NOMO-1 treated with dmso at 0.1 percent for 144 hours (cell line): ENCODE measurements at regions not wholly inside any gene's neighbourhood (a gene's known extent, or its start where the extent isn't known, plus 50 kb on each side); places are given as distances from the start of the nearest gene placed in this dataset.
"Not testable (repeated sequence)": the region's sequence is repeated elsewhere in the genome, so short reads cannot be mapped to it uniquely, and the experiment has no call there.

ENCODE experiments used
- DNase-seq: peaks from one replicate; lab custom pipeline; 2025; ENCODE audit not compliant: unreplicated experiment; lab: John Stamatoyannopoulos, UW

DNA sequence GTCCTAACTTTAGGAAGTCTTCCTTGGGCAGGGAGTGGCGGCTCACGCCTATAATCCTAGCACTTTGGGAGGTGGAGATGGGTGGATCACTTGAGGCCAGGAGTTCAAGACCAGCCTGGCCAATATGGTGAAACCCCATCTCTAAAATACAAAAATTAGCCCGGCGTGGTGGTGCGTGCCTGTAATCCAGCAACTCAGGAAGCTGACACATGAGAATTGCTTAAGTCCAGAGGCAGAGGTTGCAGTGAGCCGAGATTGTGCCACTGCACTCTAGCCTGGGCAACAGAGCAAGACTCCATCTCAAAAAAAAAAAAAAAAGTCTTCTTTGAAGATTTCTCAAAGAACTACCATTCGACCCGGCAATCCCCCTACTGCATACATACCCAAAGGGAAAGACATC lies 50.0 kb upstream of the GPCPD1 start:
- not testable (repeated sequence) for DNase-seq
